GM04503 (cell line): ENCODE measurements at regions not wholly inside any gene's neighbourhood (a gene's known extent, or its start where the extent isn't known, plus 50 kb on each side); places are given as distances from the start of the nearest gene placed in this dataset.
"Not testable (repeated sequence)": the region's sequence is repeated elsewhere in the genome, so short reads cannot be mapped to it uniquely, and the experiment has no call there.

ENCODE experiments used
- DNase-seq: peaks from one replicate; pipeline ENCODE4 v3.0.0-alpha.2; 2012; ENCODE audit warnings: low read depth

GRCh38 chr1:56267611-56268010 is 311.8 kb downstream of the PLPP3 start:
- DNase-seq, result no peak

- no peak for DNase-seq
These were observed 313.0 kb downstream of the PLPP3 start for GRCh38 chr1:56266359-56266758.

GRCh38 chr1:56265216-56265615 is 314.1 kb downstream of the PLPP3 start:
- DNase-seq, result no peak

GRCh38 chr1:56263908-56264307 is 315.5 kb downstream of the PLPP3 start:
- DNase-seq, result no peak

GRCh38 chr1:56258371-56258770 is 321.0 kb downstream of the PLPP3 start:
- no peak for DNase-seq

- no peak for DNase-seq
These were observed 321.6 kb downstream of the PLPP3 start for GRCh38 chr1:56257726-56258125.

GRCh38 chr1:56256153-56257000 is 323.0 kb downstream of the PLPP3 start:
- no peak for DNase-seq

GRCh38 chr1:56255516-56256152 is 323.7 kb downstream of the PLPP3 start:
- DNase-seq, result peak; percentile 90

- DNase-seq, result no peak
These were observed 325.2 kb downstream of the PLPP3 start for GRCh38 chr1:56254130-56254529.

GRCh38 chr1:56250809-56251208 is 328.6 kb downstream of the PLPP3 start:
- no peak for DNase-seq

- no peak for DNase-seq
These were observed 330.1 kb downstream of the PLPP3 start for GRCh38 chr1:56249234-56249633.

- DNase-seq, result no peak
These were observed 331.2 kb downstream of the PLPP3 start for GRCh38 chr1:56248138-56248537.

- not testable (repeated sequence) for DNase-seq
These were observed 332.6 kb downstream of the PLPP3 start for GRCh38 chr1:56246726-56247125.

GRCh38 chr1:56240400-56240799 is 339.0 kb downstream of the PLPP3 start:
- no peak for DNase-seq

GRCh38 chr1:56237491-56238064 is 341.8 kb downstream of the PLPP3 start:
- DNase-seq, result no peak

- DNase-seq, result no peak
These were observed 342.7 kb downstream of the PLPP3 start for GRCh38 chr1:56236688-56237087.

GRCh38 chr1:56235909-56236510 is 343.4 kb downstream of the PLPP3 start:
- DNase-seq, result no peak

- no peak for DNase-seq
These were observed 350.2 kb downstream of the PLPP3 start for GRCh38 chr1:56229186-56229585.

GRCh38 chr1:56227886-56228285 is 351.5 kb downstream of the PLPP3 start:
- no peak for DNase-seq

GRCh38 chr1:56227401-56227800 is 352.0 kb downstream of the PLPP3 start:
- DNase-seq, result no peak

GRCh38 chr1:56225964-56226815 is 353.2 kb downstream of the PLPP3 start:
- DNase-seq, result no peak

- DNase-seq, result no peak
These were observed 355.4 kb downstream of the PLPP3 start for GRCh38 chr1:56223968-56224367.
